Keratinocyte (primary cell): ENCODE measurements at regions not wholly inside any gene's neighbourhood (a gene's known extent, or its start where the extent isn't known, plus 50 kb on each side); places are given as distances from the start of the nearest gene placed in this dataset.

ENCODE experiments used
- DNase-seq: peaks from one replicate; pipeline ENCODE4 v3.0.0-alpha.2; 2011; ENCODE audit warnings: low read depth, missing footprints, low spot score
- FAIRE-seq: peaks from 2 replicates; lab custom pipeline; 2011; peaks lifted over from hg19 to GRCh38; lab: Jason Lieb, UNC
- H2AFZ ChIP-seq: 2 replicates; pipeline ENCODE4 v1.6.0; 2012; ENCODE audit warnings: low read length, control low read depth, inconsistent platforms; ENCODE audit not compliant: control insufficient read depth
- H3K27ac ChIP-seq: 2 replicates; pipeline ENCODE4 v1.5.1; 2011; ENCODE audit warnings: low read length; ENCODE audit not compliant: control insufficient read depth, insufficient read depth
- H3K27me3 ChIP-seq: 3 replicates; pipeline ENCODE4 v1.6.0; 2011; ENCODE audit warnings: low read length; ENCODE audit not compliant: control insufficient read depth, insufficient read depth; ENCODE audit errors: extremely low read depth
- H3K36me3 ChIP-seq, 2 experiments: 2 replicates in 1 of 2; 3 replicates in 1 of 2; pipeline ENCODE4 v1.5.1; 2011; ENCODE audit warnings: low read length in 2 of 2, mild to moderate bottlenecking in 1 of 2; ENCODE audit not compliant: control insufficient read depth in 2 of 2, insufficient read depth in 2 of 2; ENCODE audit errors: extremely low read depth in 1 of 2
- H3K4me1 ChIP-seq: 3 replicates; pipeline ENCODE4 v1.5.1; 2011; ENCODE audit warnings: low read length; ENCODE audit not compliant: control insufficient read depth, insufficient read depth; ENCODE audit errors: extremely low read depth
- H3K4me2 ChIP-seq: 3 replicates; pipeline ENCODE4 v1.6.0; 2011; ENCODE audit warnings: low read depth, low read length; ENCODE audit not compliant: control insufficient read depth, insufficient read depth; ENCODE audit errors: extremely low read depth
- H3K4me3 ChIP-seq, 3 experiments: fragments of 200-600 bp in 1 of 3; sonication (generic) in 1 of 3; 2 replicates in 2 of 3; 3 replicates in 1 of 3; pipeline ENCODE4 v1.5.1; 2011 to 2016; ENCODE audit warnings: low read length in 3 of 3, mild to moderate bottlenecking in 3 of 3, control low read depth in 2 of 3, inconsistent platforms in 1 of 3, low read depth in 1 of 3, mixed read lengths in 1 of 3, mixed run types in 1 of 3, moderate library complexity in 1 of 3; ENCODE audit not compliant: control insufficient read depth in 2 of 3, insufficient read depth in 2 of 3; ENCODE audit errors: extremely low read depth in 1 of 3
- H3K79me2 ChIP-seq: 2 replicates; pipeline ENCODE4 v1.6.0; 2012; ENCODE audit warnings: low read length; ENCODE audit not compliant: control insufficient read depth, insufficient read depth
- H3K9ac ChIP-seq: 3 replicates; pipeline ENCODE4 v1.6.0; 2011; ENCODE audit warnings: low read length; ENCODE audit not compliant: control insufficient read depth, insufficient read depth; ENCODE audit errors: extremely low read depth
- H3K9me1 ChIP-seq: 3 replicates; pipeline ENCODE4 v1.6.0; 2011; ENCODE audit warnings: low read length; ENCODE audit not compliant: control insufficient read depth, insufficient read depth; ENCODE audit errors: extremely low read depth
- H3K9me3 ChIP-seq: 2 replicates; pipeline ENCODE4 v1.5.1; 2012; ENCODE audit warnings: low read depth, low read length; ENCODE audit not compliant: control insufficient read depth
- H4K20me1 ChIP-seq: 3 replicates; pipeline ENCODE4 v1.6.0; 2011; ENCODE audit warnings: low read length; ENCODE audit not compliant: control insufficient read depth, insufficient read depth; ENCODE audit errors: extremely low read depth
- EZH2 ChIP-seq: IDR thresholded peaks from one replicate; pipeline ENCODE4 v1.6.1; 2012; ENCODE audit warnings: inconsistent platforms, mild to moderate bottlenecking, low read length, moderate library complexity
- dilution Hi-C: fragments of 300-500 bp; cut with MboI; formaldehyde crosslinking; loops from one replicate; pipeline ENCODE4 v1.7.0; 2020; ENCODE audit warnings: low sequenced_read_pairs; ENCODE audit not compliant: extremely low pct_ligation_motif_present
- TF ChIP-seq, protein P1 (sequence below), 3 experiments: IDR thresholded peaks in 1 of 3; conservative IDR thresholded peaks in 1 of 3; optimal IDR thresholded peaks in 1 of 3; 2 replicates in 2 of 3; 3 replicates in 1 of 3; pipeline versions ENCODE3 to v1.5.1; 2011; ENCODE audit warnings: low read length in 3 of 3, mild to moderate bottlenecking in 3 of 3, moderate library complexity in 2 of 3, control low read depth in 1 of 3, inconsistent platforms in 1 of 3; ENCODE audit not compliant: insufficient read depth in 2 of 3; ENCODE audit errors: extremely low read depth in 1 of 3

DNA sequence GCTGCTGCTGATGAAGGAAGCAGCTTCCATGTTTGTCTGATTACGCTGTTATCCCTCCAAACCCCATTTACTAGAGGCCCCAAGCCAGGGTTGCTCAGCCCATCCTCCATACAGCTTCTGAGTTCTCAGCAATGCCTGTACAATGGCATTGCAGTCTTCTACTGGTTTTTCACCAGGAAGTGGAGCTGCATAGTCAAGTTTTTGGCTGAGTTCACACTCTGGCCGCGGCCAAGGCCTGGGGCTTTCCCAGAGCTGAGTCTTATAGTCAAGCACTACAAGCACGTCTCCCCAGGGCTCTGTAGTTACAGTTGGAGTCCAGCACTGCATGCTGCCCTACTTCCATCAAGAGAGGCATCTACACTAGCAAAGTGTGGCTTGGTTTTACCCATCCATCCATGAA is 182.5 kb downstream of the POU4F1 start:
- FAIRE-seq = no peak
- dilution Hi-C loops = no loop called here
- H4K20me1 ChIP-seq = no peaks in the 10 kb centered on the region
- no peaks in the 10 kb centered on the region for H3K36me3 ChIP-seq
- no peaks in the 10 kb centered on the region for H3K79me2 ChIP-seq
- no peaks in the 10 kb centered on the region for H3K27me3 ChIP-seq
- no peaks in the 10 kb centered on the region for H3K4me1 ChIP-seq
- H3K4me2 ChIP-seq = no peak overlapping the region
- no peak for TF ChIP-seq EZH2
- TF ChIP-seq, protein P1, sequence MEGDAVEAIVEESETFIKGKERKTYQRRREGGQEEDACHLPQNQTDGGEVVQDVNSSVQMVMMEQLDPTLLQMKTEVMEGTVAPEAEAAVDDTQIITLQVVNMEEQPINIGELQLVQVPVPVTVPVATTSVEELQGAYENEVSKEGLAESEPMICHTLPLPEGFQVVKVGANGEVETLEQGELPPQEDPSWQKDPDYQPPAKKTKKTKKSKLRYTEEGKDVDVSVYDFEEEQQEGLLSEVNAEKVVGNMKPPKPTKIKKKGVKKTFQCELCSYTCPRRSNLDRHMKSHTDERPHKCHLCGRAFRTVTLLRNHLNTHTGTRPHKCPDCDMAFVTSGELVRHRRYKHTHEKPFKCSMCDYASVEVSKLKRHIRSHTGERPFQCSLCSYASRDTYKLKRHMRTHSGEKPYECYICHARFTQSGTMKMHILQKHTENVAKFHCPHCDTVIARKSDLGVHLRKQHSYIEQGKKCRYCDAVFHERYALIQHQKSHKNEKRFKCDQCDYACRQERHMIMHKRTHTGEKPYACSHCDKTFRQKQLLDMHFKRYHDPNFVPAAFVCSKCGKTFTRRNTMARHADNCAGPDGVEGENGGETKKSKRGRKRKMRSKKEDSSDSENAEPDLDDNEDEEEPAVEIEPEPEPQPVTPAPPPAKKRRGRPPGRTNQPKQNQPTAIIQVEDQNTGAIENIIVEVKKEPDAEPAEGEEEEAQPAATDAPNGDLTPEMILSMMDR (optimal IDR thresholded peaks at IDR 0.05 in 1 of 3, IDR thresholded peaks at IDR 0.05 in 1 of 3, conservative IDR thresholded peaks at IDR 0.05 in 1 of 3; ENCODE audit: extremely low read depth in 1 of 3, insufficient read depth in 2 of 3, low read length in 3 of 3) = no peak
- H2AFZ ChIP-seq = no peak overlapping the region
- H3K9ac ChIP-seq = no peak overlapping the region
- H3K27ac ChIP-seq = no peak overlapping the region
- H3K9me3 ChIP-seq = no peaks in the 10 kb centered on the region
- no peak for DNase-seq
- H3K4me3 ChIP-seq = no peak overlapping the region
- no peaks in the 10 kb centered on the region for H3K9me1 ChIP-seq

DNA sequence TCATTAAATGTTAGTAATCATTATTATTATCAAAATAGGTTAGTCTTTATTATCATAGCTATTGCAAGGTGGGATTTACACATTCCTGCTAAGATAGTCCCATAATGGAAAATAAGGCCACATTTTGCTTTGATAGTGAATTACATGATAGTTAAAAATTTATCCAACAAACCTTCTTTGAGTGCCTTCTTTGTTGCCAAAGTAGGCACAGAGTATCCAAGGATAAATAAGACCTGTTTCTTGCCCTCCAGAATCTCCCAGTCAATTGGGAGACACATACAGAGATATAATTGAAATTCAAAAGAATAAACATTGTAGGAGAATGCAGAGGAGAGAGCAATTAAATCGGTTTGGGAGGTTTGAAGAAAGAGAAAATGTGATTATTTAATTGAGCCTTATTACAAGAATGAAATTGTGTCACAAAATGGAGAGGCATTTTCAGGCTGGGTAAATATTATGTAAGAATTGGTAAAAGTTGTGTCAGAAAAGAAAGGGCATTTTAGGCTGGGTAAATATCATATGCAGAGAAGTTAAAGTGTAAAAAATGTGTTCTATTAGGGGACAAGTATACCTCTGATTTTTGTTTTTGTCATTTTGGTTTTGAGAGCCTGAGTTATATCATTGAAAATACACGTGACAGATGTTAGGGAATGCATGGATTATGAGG is 189.3 kb downstream of the POU4F1 start:
- no peaks in the 10 kb centered on the region for H3K9me1 ChIP-seq
- no peaks in the 10 kb centered on the region for H3K27me3 ChIP-seq
- H4K20me1 ChIP-seq = no peaks in the 10 kb centered on the region
- no peak for DNase-seq
- FAIRE-seq = no peak
- no peak overlapping the region for H3K9ac ChIP-seq
- H3K27ac ChIP-seq = no peak overlapping the region
- H3K79me2 ChIP-seq = no peaks in the 10 kb centered on the region
- dilution Hi-C loops = no loop called here
- no peak overlapping the region for H2AFZ ChIP-seq
- H3K4me2 ChIP-seq = no peak overlapping the region
- H3K4me1 ChIP-seq = no peaks in the 10 kb centered on the region
- no peak overlapping the region for H3K4me3 ChIP-seq
- no peaks in the 10 kb centered on the region for H3K36me3 ChIP-seq
- no peaks in the 10 kb centered on the region for H3K9me3 ChIP-seq
- TF ChIP-seq, protein P1 (optimal IDR thresholded peaks at IDR 0.05 in 1 of 3, IDR thresholded peaks at IDR 0.05 in 1 of 3, conservative IDR thresholded peaks at IDR 0.05 in 1 of 3; ENCODE audit: extremely low read depth in 1 of 3, insufficient read depth in 2 of 3, low read length in 3 of 3) = no peak
- TF ChIP-seq EZH2 = no peak
